KMS-11 (cell line): ENCODE measurements at regions not wholly inside any gene's neighbourhood (a gene's known extent, or its start where the extent isn't known, plus 50 kb on each side); places are given as distances from the start of the nearest gene placed in this dataset.

Experiments used
- H2AFZ ChIP-seq: fragments of 200-600 bp; sonication (generic); 2 replicates; pipeline ENCODE4 v1.6.1; 2016; ENCODE audit warnings: antibody characterized with exemption, mixed run types, low read depth
- H3K27ac ChIP-seq: fragments of 200-600 bp; sonication (generic); 2 replicates; pipeline ENCODE4 v1.6.1; 2016; ENCODE audit warnings: mild to moderate bottlenecking, mixed run types
- H3K27me3 ChIP-seq: fragments of 200-600 bp; sonication (generic); 2 replicates; pipeline ENCODE4 v1.6.1; 2017; ENCODE audit warnings: mild to moderate bottlenecking, low read depth, mixed run types, moderate library complexity; ENCODE audit not compliant: insufficient read depth
- H3K36me3 ChIP-seq: fragments of 200-600 bp; sonication (generic); 2 replicates; pipeline ENCODE4 v1.6.1; 2017; ENCODE audit warnings: mild to moderate bottlenecking, mixed run types; ENCODE audit not compliant: insufficient read depth
- H3K4me1 ChIP-seq: fragments of 200-600 bp; sonication (generic); 2 replicates; pipeline ENCODE4 v1.6.1; 2016; ENCODE audit warnings: mild to moderate bottlenecking, low read depth, mixed run types; ENCODE audit not compliant: poor library complexity, severe bottlenecking
- H3K4me2 ChIP-seq: fragments of 200-600 bp; sonication (generic); 2 replicates; pipeline ENCODE4 v1.7.0; 2016; ENCODE audit warnings: mild to moderate bottlenecking, mixed run types
- H3K4me3 ChIP-seq: fragments of 200-600 bp; sonication (generic); IDR thresholded peaks from 2 replicates; pipeline ENCODE4 v1.6.1; 2017; ENCODE audit warnings: low read depth, low read length, mixed read lengths; ENCODE audit not compliant: insufficient read depth
- H3K79me2 ChIP-seq: fragments of 200-600 bp; sonication (generic); 2 replicates; pipeline ENCODE4 v1.6.1; 2016; ENCODE audit warnings: low read depth, mixed run types; ENCODE audit not compliant: insufficient read depth
- H3K9ac ChIP-seq: fragments of 200-600 bp; sonication (generic); 2 replicates; pipeline ENCODE4 v1.6.1; 2016; ENCODE audit warnings: mild to moderate bottlenecking, mixed run types
- H4K20me1 ChIP-seq: fragments of 200-600 bp; sonication (generic); 2 replicates; pipeline ENCODE4 v1.6.1; 2016; ENCODE audit warnings: mild to moderate bottlenecking, mixed run types; ENCODE audit not compliant: insufficient read depth
- TF ChIP-seq, protein P1 (sequence below): fragments of 200-600 bp; sonication (generic); conservative IDR thresholded peaks from 2 replicates; pipeline ENCODE4 v1.6.1; 2017; ENCODE audit warnings: low read depth, mild to moderate bottlenecking, antibody characterized with exemption, low read length, moderate library complexity, mixed read lengths

DNA sequence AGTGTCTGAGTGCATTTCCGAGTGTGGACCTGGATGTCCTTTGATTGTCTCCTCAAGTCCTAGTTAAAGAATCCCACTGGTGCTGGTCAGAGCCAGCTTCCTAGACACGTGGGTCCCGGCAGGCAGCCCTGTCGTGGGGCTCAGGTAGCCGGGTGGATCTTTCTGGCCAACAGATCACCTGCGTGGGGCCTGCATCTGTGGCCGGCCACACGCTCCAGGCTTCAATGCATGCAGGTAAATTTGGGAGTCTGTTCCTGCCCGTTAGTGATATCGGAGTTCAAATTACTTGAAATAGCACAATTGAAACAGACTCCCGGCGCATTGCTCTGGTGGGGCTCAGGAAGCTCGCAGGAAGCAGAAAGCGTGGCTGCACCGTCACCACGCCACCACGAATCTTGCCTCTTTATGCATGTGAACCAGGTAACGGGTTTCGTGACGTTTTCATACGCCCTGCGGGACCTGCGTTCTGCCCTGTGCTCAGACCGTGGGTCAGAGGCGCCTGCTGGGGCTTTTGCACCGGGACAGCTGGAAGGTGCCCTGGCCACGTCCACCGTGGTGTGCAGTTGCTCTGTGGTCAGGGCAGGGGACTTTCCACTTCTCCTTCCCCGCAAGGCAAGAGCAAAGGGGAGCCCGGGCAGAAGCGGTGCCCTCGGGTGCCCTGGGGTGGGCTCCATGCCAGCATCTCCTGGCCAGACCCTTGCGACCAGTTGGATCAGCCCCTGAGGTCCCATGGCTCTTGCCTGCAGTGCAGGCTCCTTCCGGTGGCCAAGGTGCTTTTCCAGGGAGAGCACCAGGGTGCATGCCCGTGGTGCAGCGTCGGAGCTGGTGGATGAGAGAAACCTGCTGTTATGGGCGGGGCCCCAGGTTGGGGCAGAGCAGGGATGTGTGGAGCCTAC lies 803.5 kb downstream of the BRD1 start:
- H3K9ac ChIP-seq, result no peak overlapping the region
- no peak overlapping the region for H3K27ac ChIP-seq
- H3K4me1 ChIP-seq, result no peaks in the 10 kb centered on the region
- no peaks in the 10 kb centered on the region for H3K36me3 ChIP-seq
- no peaks in the 10 kb centered on the region for H4K20me1 ChIP-seq
- H3K4me3 ChIP-seq, result no peak overlapping the region
- H3K79me2 ChIP-seq, result no peaks in the 10 kb centered on the region
- H3K4me2 ChIP-seq, result no peak overlapping the region
- no peak overlapping the region for H2AFZ ChIP-seq
- TF ChIP-seq, protein P1, sequence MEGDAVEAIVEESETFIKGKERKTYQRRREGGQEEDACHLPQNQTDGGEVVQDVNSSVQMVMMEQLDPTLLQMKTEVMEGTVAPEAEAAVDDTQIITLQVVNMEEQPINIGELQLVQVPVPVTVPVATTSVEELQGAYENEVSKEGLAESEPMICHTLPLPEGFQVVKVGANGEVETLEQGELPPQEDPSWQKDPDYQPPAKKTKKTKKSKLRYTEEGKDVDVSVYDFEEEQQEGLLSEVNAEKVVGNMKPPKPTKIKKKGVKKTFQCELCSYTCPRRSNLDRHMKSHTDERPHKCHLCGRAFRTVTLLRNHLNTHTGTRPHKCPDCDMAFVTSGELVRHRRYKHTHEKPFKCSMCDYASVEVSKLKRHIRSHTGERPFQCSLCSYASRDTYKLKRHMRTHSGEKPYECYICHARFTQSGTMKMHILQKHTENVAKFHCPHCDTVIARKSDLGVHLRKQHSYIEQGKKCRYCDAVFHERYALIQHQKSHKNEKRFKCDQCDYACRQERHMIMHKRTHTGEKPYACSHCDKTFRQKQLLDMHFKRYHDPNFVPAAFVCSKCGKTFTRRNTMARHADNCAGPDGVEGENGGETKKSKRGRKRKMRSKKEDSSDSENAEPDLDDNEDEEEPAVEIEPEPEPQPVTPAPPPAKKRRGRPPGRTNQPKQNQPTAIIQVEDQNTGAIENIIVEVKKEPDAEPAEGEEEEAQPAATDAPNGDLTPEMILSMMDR, result no peak
- H3K27me3 ChIP-seq, result no peaks in the 10 kb centered on the region

DNA sequence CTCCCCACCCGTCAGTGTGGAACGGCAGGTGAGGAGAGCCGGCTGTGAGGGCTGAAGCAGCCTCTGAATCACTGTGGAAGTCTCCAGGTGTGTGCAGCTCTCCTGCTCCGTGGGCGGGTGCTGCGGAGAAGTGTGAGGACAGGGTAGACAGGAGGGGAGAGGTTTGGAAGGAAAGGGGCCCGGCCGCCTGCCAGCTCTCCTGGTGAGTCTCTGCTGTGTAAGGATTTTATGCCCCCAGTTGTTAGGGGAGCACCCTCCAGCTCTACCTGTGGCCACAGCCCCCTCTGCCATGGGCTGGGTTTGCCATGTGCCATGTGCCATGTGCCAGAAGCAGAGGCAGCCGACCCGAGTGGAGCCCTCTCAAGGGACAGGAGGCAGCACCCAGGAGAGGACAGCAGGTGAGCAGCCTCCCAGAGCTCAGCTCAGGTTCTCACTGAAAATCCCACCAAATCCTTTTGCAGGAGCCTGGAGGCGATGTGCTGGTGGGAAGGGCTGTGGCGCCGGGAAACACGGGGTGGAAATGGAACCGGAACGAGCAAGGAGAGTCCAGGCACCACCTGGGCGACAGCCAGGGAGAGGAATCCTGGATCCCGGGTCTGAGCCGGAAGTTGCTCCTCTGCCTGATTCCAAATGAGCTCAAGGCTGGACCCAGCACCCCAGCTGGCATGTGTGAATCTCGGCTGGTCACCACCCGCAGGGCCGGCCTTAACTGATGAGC lies 804.4 kb downstream of the BRD1 start:
- no peaks in the 10 kb centered on the region for H3K79me2 ChIP-seq
- H2AFZ ChIP-seq, result no peak overlapping the region
- H3K27me3 ChIP-seq, result no peaks in the 10 kb centered on the region
- no peak overlapping the region for H3K4me2 ChIP-seq
- no peak overlapping the region for H3K9ac ChIP-seq
- H3K4me3 ChIP-seq, result no peak overlapping the region
- TF ChIP-seq, protein P1, result no peak
- no peaks in the 10 kb centered on the region for H3K4me1 ChIP-seq
- H3K27ac ChIP-seq, result no peak overlapping the region
- no peaks in the 10 kb centered on the region for H3K36me3 ChIP-seq
- H4K20me1 ChIP-seq, result no peaks in the 10 kb centered on the region

DNA sequence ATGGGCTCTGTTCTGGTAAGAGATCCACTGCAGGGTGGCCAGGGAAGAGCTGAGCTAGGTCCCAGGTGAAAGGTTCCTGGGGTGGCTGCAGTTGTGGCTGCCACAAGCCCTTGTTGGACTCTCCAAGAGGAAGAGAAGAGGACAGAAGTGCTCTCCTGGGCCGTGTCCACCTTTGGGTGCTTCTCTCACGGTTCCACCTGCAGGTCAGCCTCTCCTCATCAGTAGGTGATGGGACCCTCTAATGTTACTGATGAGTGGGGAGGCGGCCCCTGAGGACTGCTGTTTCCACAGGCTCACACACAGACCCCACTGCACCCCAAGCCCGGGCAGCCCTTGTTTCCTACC lies 804.9 kb downstream of the BRD1 start:
- Histone ChIP-seq H3K4me1 (no peaks in the 10 kb centered on the region), H3K4me2 (no peak overlapping the region), H4K20me1 (no peaks in the 10 kb centered on the region), H3K79me2 (no peaks in the 10 kb centered on the region), H3K36me3 (no peaks in the 10 kb centered on the region), H3K4me3 (no peak overlapping the region), H3K27ac (no peak overlapping the region), H2AFZ (no peak overlapping the region), H3K27me3 (no peaks in the 10 kb centered on the region), H3K9ac (no peak overlapping the region)
- TF ChIP-seq, protein P1, result no peak

DNA sequence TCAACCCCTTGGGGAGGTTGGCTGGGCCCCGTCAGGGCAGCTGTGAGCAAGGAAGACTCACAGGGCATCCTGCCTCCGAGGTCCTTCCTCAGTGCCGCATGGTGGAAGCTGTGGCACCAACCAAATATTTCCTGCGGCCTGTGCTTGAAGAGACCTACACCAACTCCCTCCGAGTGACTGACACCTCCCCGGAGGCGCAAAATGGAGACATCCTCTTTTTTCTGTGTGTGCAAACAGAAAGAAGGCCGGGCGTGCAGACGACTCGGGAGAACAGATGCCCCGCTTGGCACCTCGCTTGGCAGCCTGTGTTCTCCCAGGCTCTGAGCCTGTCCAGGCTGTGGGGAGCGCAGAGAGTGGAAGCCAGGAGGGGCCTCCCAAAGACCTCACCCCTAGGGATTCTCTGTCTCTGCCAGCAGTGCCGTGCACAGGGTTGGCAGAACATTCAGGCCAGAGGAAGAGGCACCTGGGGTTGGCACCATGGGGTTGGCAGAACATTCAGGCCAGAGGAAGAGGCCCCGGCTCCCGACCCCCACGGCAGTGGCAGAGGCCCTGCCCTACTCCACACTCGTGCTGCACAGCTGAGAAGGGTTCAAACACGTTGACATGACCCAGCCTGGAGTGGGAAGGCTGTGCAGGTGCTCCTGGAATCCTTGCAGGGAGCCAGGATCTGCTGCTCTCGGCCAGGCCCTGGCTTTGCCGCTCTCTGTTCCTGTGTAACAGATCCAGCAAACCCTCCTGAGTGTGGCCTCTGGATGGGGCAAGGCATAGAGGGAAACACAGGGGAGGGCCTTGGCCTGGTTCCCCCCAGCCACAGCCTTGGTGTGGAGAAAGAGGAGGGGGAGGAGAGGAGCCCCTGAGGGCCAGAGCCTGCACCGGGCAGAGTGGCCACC lies 805.5 kb downstream of the BRD1 start:
- Histone ChIP-seq H3K27me3 (no peaks in the 10 kb centered on the region), H3K36me3 (no peaks in the 10 kb centered on the region), H3K9ac (no peak overlapping the region), H3K27ac (no peak overlapping the region), H2AFZ (no peak overlapping the region), H3K4me3 (no peak overlapping the region), H3K79me2 (no peaks in the 10 kb centered on the region), H3K4me2 (no peak overlapping the region), H4K20me1 (no peaks in the 10 kb centered on the region), H3K4me1 (no peaks in the 10 kb centered on the region)
- TF ChIP-seq, protein P1, result no peak
